GM12864 (cell line): ENCODE measurements at regions not wholly inside any gene's neighbourhood (a gene's known extent, or its start where the extent isn't known, plus 50 kb on each side); places are given as distances from the start of the nearest gene placed in this dataset.

ENCODE experiments used
- DNase-seq: peaks from one replicate; pipeline ENCODE4 v3.0.0-alpha.2; 2011; ENCODE audit warnings: low read depth
- H3K4me3 ChIP-seq: 2 replicates; pipeline ENCODE4 v1.5.1; 2011; ENCODE audit warnings: mild to moderate bottlenecking, low read depth, low read length, control low read depth
- TF ChIP-seq, protein P1 (sequence below): IDR thresholded peaks from 2 replicates; pipeline ENCODE4 v1.5.1; 2011; ENCODE audit warnings: low read depth, mild to moderate bottlenecking, moderate library complexity, low read length, control low read depth, inconsistent platforms; ENCODE audit errors: missing control alignments

DNA sequence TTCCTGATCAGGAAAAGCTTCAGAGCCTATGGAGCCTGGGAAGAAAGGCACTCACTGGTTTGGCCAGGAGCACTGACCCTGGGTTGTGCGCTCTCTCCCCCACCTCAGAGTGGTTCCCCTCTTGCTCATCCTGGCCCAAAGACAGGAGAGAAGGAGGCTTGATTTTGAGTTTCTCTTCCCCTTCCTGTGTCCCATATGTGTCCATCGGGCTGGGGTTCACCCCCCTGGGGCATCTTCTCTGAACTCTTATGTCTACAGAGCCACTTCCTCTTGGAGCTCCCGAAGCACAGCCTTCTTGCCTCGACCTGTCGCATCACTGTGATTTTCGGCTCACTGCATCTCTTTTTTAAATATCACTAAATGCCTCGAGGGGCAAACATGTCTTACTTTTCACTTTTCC is 692.3 kb downstream of the RNF144A start:
- no peak overlapping the region for H3K4me3 ChIP-seq
- TF ChIP-seq, protein P1, sequence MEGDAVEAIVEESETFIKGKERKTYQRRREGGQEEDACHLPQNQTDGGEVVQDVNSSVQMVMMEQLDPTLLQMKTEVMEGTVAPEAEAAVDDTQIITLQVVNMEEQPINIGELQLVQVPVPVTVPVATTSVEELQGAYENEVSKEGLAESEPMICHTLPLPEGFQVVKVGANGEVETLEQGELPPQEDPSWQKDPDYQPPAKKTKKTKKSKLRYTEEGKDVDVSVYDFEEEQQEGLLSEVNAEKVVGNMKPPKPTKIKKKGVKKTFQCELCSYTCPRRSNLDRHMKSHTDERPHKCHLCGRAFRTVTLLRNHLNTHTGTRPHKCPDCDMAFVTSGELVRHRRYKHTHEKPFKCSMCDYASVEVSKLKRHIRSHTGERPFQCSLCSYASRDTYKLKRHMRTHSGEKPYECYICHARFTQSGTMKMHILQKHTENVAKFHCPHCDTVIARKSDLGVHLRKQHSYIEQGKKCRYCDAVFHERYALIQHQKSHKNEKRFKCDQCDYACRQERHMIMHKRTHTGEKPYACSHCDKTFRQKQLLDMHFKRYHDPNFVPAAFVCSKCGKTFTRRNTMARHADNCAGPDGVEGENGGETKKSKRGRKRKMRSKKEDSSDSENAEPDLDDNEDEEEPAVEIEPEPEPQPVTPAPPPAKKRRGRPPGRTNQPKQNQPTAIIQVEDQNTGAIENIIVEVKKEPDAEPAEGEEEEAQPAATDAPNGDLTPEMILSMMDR, result no peak
- DNase-seq, result no peak

DNA sequence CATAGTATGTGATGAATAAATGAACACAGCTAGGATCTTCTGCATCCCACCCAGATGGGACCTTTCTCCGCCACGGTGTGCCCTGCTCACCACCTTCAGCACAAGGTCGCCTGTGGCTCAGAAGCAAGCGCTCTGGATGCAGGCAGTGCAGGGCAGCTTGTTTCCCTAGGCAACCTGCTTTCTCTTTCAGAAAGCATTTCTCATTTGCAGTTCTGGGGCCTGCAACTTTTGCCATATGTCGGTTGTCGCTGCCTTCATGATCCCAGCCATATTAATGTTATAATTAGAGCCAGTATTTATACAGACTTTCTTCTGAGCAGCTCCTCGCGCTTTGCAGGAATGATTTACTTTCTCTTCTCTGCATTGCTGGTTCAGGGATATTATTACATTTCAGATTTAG is 692.8 kb downstream of the RNF144A start:
- TF ChIP-seq, protein P1, result no peak
- no peak overlapping the region for H3K4me3 ChIP-seq
- no peak for DNase-seq

DNA sequence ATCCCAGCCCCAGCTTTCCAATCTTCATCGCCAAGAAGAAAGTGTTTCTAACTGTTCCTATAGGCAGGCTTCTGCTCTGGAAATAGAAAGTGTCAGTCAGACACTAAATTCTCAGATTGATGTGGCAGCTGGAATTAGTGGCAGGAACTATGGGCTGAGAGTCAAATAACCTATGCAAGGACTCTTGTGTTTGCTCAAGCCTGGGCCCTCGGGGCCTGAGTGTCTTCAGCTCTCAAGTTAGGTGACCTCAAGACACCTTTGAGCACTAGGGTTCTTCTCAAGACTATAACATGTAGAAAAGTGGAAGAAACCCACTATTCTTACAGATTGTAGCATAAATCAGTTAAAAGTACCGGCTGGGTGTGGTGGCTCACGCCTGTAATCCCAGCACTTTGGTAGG is 694.5 kb downstream of the RNF144A start:
- DNase-seq, result no peak
- TF ChIP-seq, protein P1, result no peak

DNA sequence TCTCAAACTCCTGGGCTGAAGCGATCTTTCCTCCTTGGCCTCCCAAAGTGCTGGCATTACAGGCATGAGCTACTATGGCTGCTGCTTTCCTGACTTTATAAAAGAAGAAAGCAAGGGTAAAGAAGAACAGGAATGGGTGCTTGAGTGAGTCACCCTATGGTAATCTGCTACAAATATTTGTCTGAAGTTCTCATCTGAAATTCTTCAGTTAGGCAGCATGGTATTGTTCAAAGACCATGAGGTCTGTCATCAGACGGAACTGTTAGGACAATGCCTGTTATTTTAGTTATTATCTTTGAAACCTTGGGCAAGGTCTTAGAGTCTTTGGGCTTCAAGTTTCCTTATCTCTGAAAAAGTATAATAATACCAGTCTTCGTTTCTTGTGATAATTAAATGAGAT is 695.8 kb downstream of the RNF144A start:
- no peak for DNase-seq
- H3K4me3 ChIP-seq, result no peak overlapping the region
- TF ChIP-seq, protein P1, result no peak

More for the DNA sequence above, 694.5 kb downstream of the RNF144A start:
- H3K4me3 ChIP-seq, result no peak overlapping the region

DNA sequence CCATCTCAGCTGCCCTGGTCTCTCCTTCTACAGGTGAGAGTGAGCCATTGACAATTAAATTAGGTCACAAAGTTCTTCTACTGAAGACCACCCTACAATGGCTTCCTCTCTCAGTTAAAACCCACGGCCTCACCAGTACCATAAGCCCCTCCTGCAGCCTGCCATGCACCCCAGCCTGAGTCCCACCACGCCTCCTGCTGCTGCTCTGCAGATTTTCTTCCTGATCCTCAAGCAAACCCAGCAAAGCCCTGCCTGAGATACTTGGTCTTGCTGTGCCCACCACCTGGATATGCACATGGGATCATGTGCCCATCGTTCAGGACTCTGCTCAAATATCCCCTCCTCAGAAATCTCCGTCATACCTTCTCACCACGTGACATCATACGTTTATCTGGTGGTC is 696.6 kb downstream of the RNF144A start:
- no peak overlapping the region for H3K4me3 ChIP-seq
- DNase-seq, result no peak
- TF ChIP-seq, protein P1, result no peak

DNA sequence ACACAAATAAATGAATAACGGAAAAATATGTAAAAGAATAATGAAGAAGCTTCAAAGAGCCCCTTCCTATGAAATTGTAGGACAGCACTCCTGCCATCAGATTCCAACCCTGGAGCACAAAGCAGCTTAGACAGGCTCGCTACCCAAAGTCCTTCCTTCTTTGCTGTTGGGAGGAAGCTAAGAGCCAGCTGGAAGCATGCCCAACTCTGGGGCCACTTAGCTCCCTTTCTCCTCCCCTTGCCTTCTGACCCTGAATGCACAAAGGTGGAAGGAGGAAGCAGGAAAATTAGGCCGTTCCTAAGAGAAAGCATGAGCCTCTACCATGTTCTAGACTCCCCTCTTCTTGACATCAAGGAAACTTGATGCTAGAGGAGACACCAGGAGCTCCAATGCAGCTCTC is 700.8 kb downstream of the RNF144A start:
- no peak overlapping the region for H3K4me3 ChIP-seq
- DNase-seq, result no peak
- TF ChIP-seq, protein P1, result no peak

DNA sequence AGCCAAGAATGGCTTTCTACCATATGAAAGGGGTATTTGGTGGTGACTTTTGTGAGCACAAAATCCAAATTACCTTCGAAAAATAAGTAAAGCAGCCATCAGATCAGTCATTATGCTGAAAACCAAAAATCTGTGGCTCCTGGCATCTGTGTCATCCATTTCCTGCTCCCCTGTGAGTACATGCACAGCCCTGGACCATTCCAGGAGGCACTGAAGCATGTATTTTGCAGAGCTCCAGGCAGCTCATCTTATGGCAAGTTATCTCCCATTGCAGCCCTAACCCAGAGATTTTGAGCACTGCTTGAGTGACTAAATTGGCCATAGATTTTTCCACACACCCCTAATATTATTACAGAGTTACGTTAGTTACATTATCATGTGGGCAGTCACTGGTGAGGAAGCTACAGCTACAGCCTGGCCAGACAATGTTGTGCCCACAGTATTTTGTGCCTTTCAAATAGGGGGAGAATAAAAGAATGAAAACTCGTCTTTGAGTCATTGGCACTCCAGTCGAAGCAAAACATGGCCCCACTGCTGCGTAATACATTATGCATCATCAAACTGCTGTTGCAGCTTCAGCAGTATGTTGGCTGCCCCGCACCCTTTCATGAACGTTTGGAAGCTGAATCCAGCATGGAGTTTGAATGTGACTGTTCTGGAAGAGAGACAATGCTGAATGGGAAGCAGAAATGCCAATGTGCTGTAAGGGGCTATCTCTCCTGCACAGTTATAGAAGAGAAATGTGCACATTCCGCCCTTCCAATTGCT is 702.2 kb downstream of the RNF144A start:
- DNase-seq, result no peak
- TF ChIP-seq, protein P1, result no peak
- H3K4me3 ChIP-seq, result no peak overlapping the region
